ENCODE measurements at regions not wholly inside any gene's neighbourhood (a gene's known extent, or its start where the extent isn't known, plus 50 kb on each side); places are given as distances from the start of the nearest gene placed in this dataset.

DNA sequence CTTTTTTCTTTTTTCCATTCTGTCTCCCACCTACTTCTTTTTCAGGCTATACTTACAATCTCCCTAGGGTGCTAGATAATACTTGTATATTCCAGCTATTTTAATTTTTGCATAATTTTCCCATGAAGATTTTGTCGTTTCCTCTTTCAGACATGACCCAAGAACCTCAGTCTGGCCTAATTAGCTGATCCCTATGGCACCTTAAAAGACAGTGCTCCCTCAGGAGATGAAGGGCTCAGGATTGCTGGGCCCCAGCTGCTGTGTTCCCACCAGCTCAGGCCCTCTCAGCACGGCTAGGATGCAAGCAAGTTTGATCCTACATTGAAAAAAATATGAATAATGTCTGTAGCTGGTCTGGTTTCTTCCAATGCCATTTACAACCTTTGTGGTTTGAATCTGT lies 55.0 kb upstream of the RGS5 start:
- H4K20me1 ChIP-seq (replicated peaks; ENCODE audit: insufficient read depth): no peaks in the 10 kb centered on the region
- Mint-ChIP-seq H3K9me3 (no peaks in the 10 kb centered on the region; the same call in 1 of the 3 replicates), H3K36me3 (ENCODE audit: low read depth) (no peaks in the 10 kb centered on the region; the same call in 2 of the 3 replicates), H3K27ac (no peak overlapping the region), H3K27me3 (ENCODE audit: insufficient read depth, low read depth, poor library complexity) (no peaks in the 10 kb centered on the region), H3K4me3 (no peak overlapping the region), H3K4me1 (no peaks in the 10 kb centered on the region)
- no peaks in the 10 kb centered on the region for H3K79me2 ChIP-seq (replicated peaks; ENCODE audit: insufficient read depth)
- H3K36me3 ChIP-seq (ENCODE audit: insufficient read depth): no peaks in the 10 kb centered on the region
- no peak for DNase-seq (ENCODE audit: low spot score)
- H3K4me1 ChIP-seq (ENCODE audit: insufficient read depth): no peaks in the 10 kb centered on the region
- H3K27me3 ChIP-seq (ENCODE audit: insufficient read depth): no peaks in the 10 kb centered on the region
- H2AFZ ChIP-seq: no peak overlapping the region
- H3K4me3 ChIP-seq: no peak overlapping the region
- no peak for TF ChIP-seq ZNF114 (CRISPR knock-in tag; IDR thresholded peaks at IDR 0.05)
- TF ChIP-seq NANOG (IDR thresholded peaks at IDR 0.05; ENCODE audit: borderline replicate concordance): no peak
- TF ChIP-seq ZNF331 (CRISPR knock-in tag; IDR thresholded peaks at IDR 0.05; ENCODE audit: low read depth): no peak
- no peak for TF ChIP-seq CREB1 (CRISPR knock-in tag; IDR thresholded peaks at IDR 0.05; ENCODE audit: low read depth)
- no peak for TF ChIP-seq REST (IDR thresholded peaks at IDR 0.05; ENCODE audit: unreplicated experiment)
- no peak for TF ChIP-seq ZNF462 (CRISPR knock-in tag; IDR thresholded peaks at IDR 0.05)
- no peak for TF ChIP-seq EZH2 (IDR thresholded peaks at IDR 0.05; ENCODE audit: low read depth, unreplicated experiment)
- TF ChIP-seq JUNB (IDR thresholded peaks at IDR 0.05; ENCODE audit: unreplicated experiment): no peak
- TF ChIP-seq ETS1 (IDR thresholded peaks at IDR 0.05): no peak
- TF ChIP-seq EZH2phosphoT487 (IDR thresholded peaks at IDR 0.05; ENCODE audit: unreplicated experiment): no peak
- no peak for TF ChIP-seq CTCF (conservative IDR thresholded peaks at IDR 0.05; ENCODE audit: low read depth in 2 of 2)
- TF ChIP-seq STAT1 (IDR thresholded peaks at IDR 0.05; ENCODE audit: unreplicated experiment): no peak
- TF ChIP-seq POLR2AphosphoS5 (IDR thresholded peaks at IDR 0.05; ENCODE audit: low read depth): no peak
- H3F3A ChIP-seq (replicated peaks; ENCODE audit: low read depth): no peaks in the 10 kb centered on the region
- no peak overlapping the region for H3K27ac ChIP-seq (ENCODE audit: low read depth)
- no peaks in the 10 kb centered on the region for H3K9me2 ChIP-seq (ENCODE audit: insufficient read depth)
- no peak for ATAC-seq
- H3K4me2 ChIP-seq: no peak overlapping the region

All from GM23338 (cell line).